ENCODE measurements at regions not wholly inside any gene's neighbourhood (a gene's known extent, or its start where the extent isn't known, plus 50 kb on each side); places are given as distances from the start of the nearest gene placed in this dataset.
"Not testable (repeated sequence)": the region's sequence is repeated elsewhere in the genome, so short reads cannot be mapped to it uniquely, and the experiment has no call there.

- no peak for DNase-seq
These were observed 68.8 kb upstream of the ARID1A start for GRCh38 chr1:26626994-26627393.

- DNase-seq, result peak; percentile 98
These were observed 67.9 kb upstream of the ARID1A start for GRCh38 chr1:26627954-26628353.

- no peak for DNase-seq
These were observed 65.2 kb upstream of the ARID1A start for GRCh38 chr1:26630634-26631033.

GRCh38 chr1:26635800-26636199 is 60.0 kb upstream of the ARID1A start:
- not testable (repeated sequence) for DNase-seq

GRCh38 chr1:26645734-26646133 is 50.1 kb upstream of the ARID1A start:
- DNase-seq, result no peak

Measured in MV-4-11 (cell line).